CD4-positive, CD25-positive, alpha-beta regulatory T cell (primary cell): ENCODE measurements at regions not wholly inside any gene's neighbourhood (a gene's known extent, or its start where the extent isn't known, plus 50 kb on each side); places are given as distances from the start of the nearest gene placed in this dataset.

ENCODE experiments used
- ATAC-seq, 2 donors: fragments of 150-1000 bp; cut with Tn5 transposase; one replicate each; pipeline ENCODE4 v1.10.0; 2021; ENCODE audit warnings: low read depth in 2 of 2, moderate number of reproducible peaks in 2 of 2, moderate library complexity in 1 of 2
- DNase-seq, 3 donors: peaks; one replicate each; pipeline versions ENCODE4 v3.0.0 to v3.0.0-alpha.2; 2012 to 2022; ENCODE audit warnings: mixed read lengths in 1 of 3
- H3K27ac ChIP-seq: one replicate; pipeline ENCODE4 v1.7.0; 2013; ENCODE audit warnings: mild to moderate bottlenecking, low read length; ENCODE audit not compliant: insufficient read depth, poor library complexity, severe bottlenecking
- H3K27me3 ChIP-seq: one replicate; pipeline ENCODE4 v1.7.0; 2013; ENCODE audit warnings: low read length; ENCODE audit not compliant: control insufficient read depth, insufficient read depth
- H3K36me3 ChIP-seq: one replicate; pipeline ENCODE4 v1.7.0; 2013; ENCODE audit warnings: mild to moderate bottlenecking, low read length, moderate library complexity; ENCODE audit not compliant: control insufficient read depth, insufficient read depth
- H3K4me1 ChIP-seq: 2 replicates; pipeline ENCODE4 v1.7.0; 2013; ENCODE audit warnings: mild to moderate bottlenecking, low read length; ENCODE audit not compliant: insufficient read depth, control insufficient read depth, poor library complexity, severe bottlenecking
- H3K4me3 ChIP-seq: one replicate; pipeline ENCODE4 v1.7.0; 2013; ENCODE audit warnings: low read depth, mild to moderate bottlenecking, low read length, moderate library complexity
- H3K9me3 ChIP-seq, 2 experiments: 1 replicate in 1 of 2; 2 replicates in 1 of 2; pipeline ENCODE4 v1.7.0; 2013; ENCODE audit warnings: low read length in 2 of 2, mild to moderate bottlenecking in 1 of 2, moderate library complexity in 1 of 2; ENCODE audit not compliant: control insufficient read depth in 2 of 2
- H3K27ac Mint-ChIP-seq, 3 donors: one replicate each; pipeline ENCODE4 v1.8.0; 2020 to 2022; ENCODE audit warnings: mild to moderate bottlenecking in 3 of 3, mixed read lengths in 3 of 3, moderate library complexity in 2 of 3
- H3K27me3 Mint-ChIP-seq: one replicate; pipeline ENCODE4 v1.8.0; 2022; ENCODE audit warnings: mild to moderate bottlenecking, mixed read lengths
- H3K36me3 Mint-ChIP-seq: one replicate; pipeline ENCODE4 v1.8.0; 2020; ENCODE audit warnings: mixed read lengths
- H3K4me1 Mint-ChIP-seq, 4 donors: one replicate each; pipeline ENCODE4 v1.8.0; 2020 to 2022; ENCODE audit warnings: mixed read lengths in 4 of 4, mild to moderate bottlenecking in 1 of 4
- H3K4me3 Mint-ChIP-seq, 4 donors: one replicate each; pipeline ENCODE4 v1.8.0; 2020 to 2022; ENCODE audit warnings: mild to moderate bottlenecking in 4 of 4, mixed read lengths in 4 of 4, moderate library complexity in 3 of 4
- H3K9me3 Mint-ChIP-seq, 7 donors: one replicate each; pipeline ENCODE4 v1.8.0; 2020 to 2022; ENCODE audit warnings: mixed read lengths in 7 of 7, mild to moderate bottlenecking in 3 of 7, moderate library complexity in 2 of 7

- Mint-ChIP-seq H3K9me3 (peaks cover 0 to 12% (median 10%) of the 10 kb centered on the region in 7 donors), H3K4me1 (peaks cover 0 to 5% (median 0%) of the 10 kb centered on the region in 4 donors), H3K27me3 (no peaks in the 10 kb centered on the region), H3K4me3 (no peak overlapping the region), H3K36me3 (no peaks in the 10 kb centered on the region), H3K27ac (no peak overlapping the region)
- no peaks in the 10 kb centered on the region for H3K4me1 ChIP-seq
- no peak for ATAC-seq
- H3K4me3 ChIP-seq = no peak overlapping the region
- H3K36me3 ChIP-seq = no peaks in the 10 kb centered on the region
- H3K27ac ChIP-seq = no peak overlapping the region
- peaks cover 0 to 3% of the 10 kb centered on the region in 2 experiments for H3K9me3 ChIP-seq
- no peaks in the 10 kb centered on the region for H3K27me3 ChIP-seq
- no peak for DNase-seq
These were observed 809.7 kb upstream of the ADGRB3 start for GRCh38 chr6:67825201-67825895.

- Mint-ChIP-seq H3K9me3 (peaks cover 6 to 38% (median 14%) of the 10 kb centered on the region in 7 donors), H3K27me3 (no peaks in the 10 kb centered on the region), H3K36me3 (no peaks in the 10 kb centered on the region), H3K4me1 (peaks cover 0 to 5% (median 0%) of the 10 kb centered on the region in 4 donors), H3K4me3 (no peak overlapping the region), H3K27ac (no peak overlapping the region)
- Histone ChIP-seq H3K4me1 (no peaks in the 10 kb centered on the region), H3K9me3 (peaks cover 6 to 9% of the 10 kb centered on the region in 2 experiments), H3K27ac (no peak overlapping the region), H3K4me3 (no peak overlapping the region), H3K27me3 (no peaks in the 10 kb centered on the region), H3K36me3 (no peaks in the 10 kb centered on the region)
- no peak for ATAC-seq
- no peak for DNase-seq
These were observed 816.8 kb upstream of the ADGRB3 start for GRCh38 chr6:67818322-67818721.

GRCh38 chr6:67815623-67816022, 819.5 kb upstream of the ADGRB3 start:
- DNase-seq = no peak
- H3K27me3 Mint-ChIP-seq = no peaks in the 10 kb centered on the region
- H3K4me3 Mint-ChIP-seq = no peak overlapping the region
- Histone ChIP-seq H3K4me1 (no peaks in the 10 kb centered on the region), H3K4me3 (no peak overlapping the region), H3K27ac (no peak overlapping the region), H3K9me3 (peaks cover 9 to 23% of the 10 kb centered on the region in 2 experiments), H3K36me3 (no peaks in the 10 kb centered on the region), H3K27me3 (no peaks in the 10 kb centered on the region)
- no peaks in the 10 kb centered on the region for H3K36me3 Mint-ChIP-seq
- peaks cover 0 to 45% (median 15%) of the 10 kb centered on the region in 7 donors for H3K9me3 Mint-ChIP-seq
- H3K27ac Mint-ChIP-seq = no peak overlapping the region
- no peak for ATAC-seq
- H3K4me1 Mint-ChIP-seq = no peaks in the 10 kb centered on the region

GRCh38 chr6:67814262-67814661, 820.8 kb upstream of the ADGRB3 start:
- no peaks in the 10 kb centered on the region for H3K4me1 Mint-ChIP-seq
- no peak for ATAC-seq
- Histone ChIP-seq H3K36me3 (no peaks in the 10 kb centered on the region), H3K27ac (no peak overlapping the region), H3K4me1 (no peaks in the 10 kb centered on the region), H3K9me3 (peaks cover 9 to 24% of the 10 kb centered on the region in 2 experiments), H3K27me3 (no peaks in the 10 kb centered on the region), H3K4me3 (no peak overlapping the region)
- no peak overlapping the region for H3K27ac Mint-ChIP-seq
- no peaks in the 10 kb centered on the region for H3K27me3 Mint-ChIP-seq
- DNase-seq = no peak
- peaks cover 0 to 39% (median 11%) of the 10 kb centered on the region in 7 donors for H3K9me3 Mint-ChIP-seq
- no peak overlapping the region for H3K4me3 Mint-ChIP-seq
- H3K36me3 Mint-ChIP-seq = no peaks in the 10 kb centered on the region

- H3K9me3 Mint-ChIP-seq = peaks cover 0 to 39% (median 8%) of the 10 kb centered on the region in 7 donors
- H3K4me1 Mint-ChIP-seq = no peaks in the 10 kb centered on the region
- no peak overlapping the region for H3K4me3 ChIP-seq
- H3K4me3 Mint-ChIP-seq = no peak overlapping the region
- no peak overlapping the region for H3K27ac Mint-ChIP-seq
- no peak overlapping the region for H3K27ac ChIP-seq
- no peaks in the 10 kb centered on the region for H3K4me1 ChIP-seq
- DNase-seq (no peak), ATAC-seq (no peak)
- H3K9me3 ChIP-seq = peaks cover 9 to 26% of the 10 kb centered on the region in 2 experiments
- H3K36me3 ChIP-seq = no peaks in the 10 kb centered on the region
- H3K27me3 Mint-ChIP-seq = no peaks in the 10 kb centered on the region
- no peaks in the 10 kb centered on the region for H3K27me3 ChIP-seq
- no peaks in the 10 kb centered on the region for H3K36me3 Mint-ChIP-seq
These were observed 822.4 kb upstream of the ADGRB3 start for GRCh38 chr6:67812693-67813092.

GRCh38 chr6:67812125-67812524, 823.0 kb upstream of the ADGRB3 start:
- H3K27ac Mint-ChIP-seq = no peak overlapping the region
- peaks cover 0 to 41% (median 8%) of the 10 kb centered on the region in 7 donors for H3K9me3 Mint-ChIP-seq
- H3K36me3 Mint-ChIP-seq = no peaks in the 10 kb centered on the region
- Histone ChIP-seq H3K9me3 (peaks cover 9 to 29% of the 10 kb centered on the region in 2 experiments), H3K27ac (no peak overlapping the region), H3K27me3 (no peaks in the 10 kb centered on the region), H3K4me1 (no peaks in the 10 kb centered on the region), H3K36me3 (no peaks in the 10 kb centered on the region), H3K4me3 (no peak overlapping the region)
- no peaks in the 10 kb centered on the region for H3K27me3 Mint-ChIP-seq
- DNase-seq (no peak), ATAC-seq (no peak)
- no peak overlapping the region for H3K4me3 Mint-ChIP-seq
- H3K4me1 Mint-ChIP-seq = no peaks in the 10 kb centered on the region

- ATAC-seq (no peak), DNase-seq (no peak)
- H3K36me3 Mint-ChIP-seq = no peaks in the 10 kb centered on the region
- no peak overlapping the region for H3K27ac ChIP-seq
- no peak overlapping the region for H3K4me3 Mint-ChIP-seq
- H3K27me3 ChIP-seq = no peaks in the 10 kb centered on the region
- no peak overlapping the region for H3K27ac Mint-ChIP-seq
- H3K4me1 ChIP-seq = no peaks in the 10 kb centered on the region
- no peaks in the 10 kb centered on the region for H3K4me1 Mint-ChIP-seq
- H3K36me3 ChIP-seq = no peaks in the 10 kb centered on the region
- H3K9me3 Mint-ChIP-seq = peaks cover 0 to 48% (median 10%) of the 10 kb centered on the region in 7 donors
- peaks cover 9 to 29% of the 10 kb centered on the region in 2 experiments for H3K9me3 ChIP-seq
- H3K4me3 ChIP-seq = no peak overlapping the region
- no peaks in the 10 kb centered on the region for H3K27me3 Mint-ChIP-seq
These were observed 823.6 kb upstream of the ADGRB3 start for GRCh38 chr6:67811239-67812037.
